ENCODE measurements at regions not wholly inside any gene's neighbourhood (a gene's known extent, or its start where the extent isn't known, plus 50 kb on each side); places are given as distances from the start of the nearest gene placed in this dataset.

GRCh38 chr12:75699251-75699650 lies 187.8 kb upstream of the KRR1 start:
- Histone ChIP-seq H3K4me2 (ENCODE audit: insufficient read depth, low read length) (no peak overlapping the region), H2AFZ (ENCODE audit: low read depth, low read length) (peak overlapping the region; percentile 86), H3K4me3 (no peak overlapping the region), H3K9me1 (ENCODE audit: control insufficient read depth, insufficient read depth, low read length) (no peaks in the 10 kb centered on the region), H3K4me1 (replicated peaks in 1 of 2; ENCODE audit: control insufficient read depth in 2 of 2, insufficient read depth in 2 of 2, low read length in 2 of 2) (peaks cover 0 to 11% of the 10 kb centered on the region in 2 experiments; a peak in 2 of 5 replicates), H3K27me3 (ENCODE audit: control insufficient read depth in 2 of 2, insufficient read depth in 2 of 2, low read length in 2 of 2) (no peaks in the 10 kb centered on the region), H3K79me2 (ENCODE audit: control insufficient read depth, insufficient read depth, low read length) (no peaks in the 10 kb centered on the region), H4K20me1 (replicated peaks; ENCODE audit: control insufficient read depth, insufficient read depth, low read length) (no peaks in the 10 kb centered on the region), H3K27ac (ENCODE audit: extremely low read depth, low read depth, low read length) (no peak overlapping the region; the same call in 2 of the 3 replicates), H3K36me3 (ENCODE audit: control insufficient read depth, insufficient read depth, low read length) (no peaks in the 10 kb centered on the region), H3K9ac (ENCODE audit: insufficient read depth in 1 of 2, low read depth in 2 of 2, low read length in 2 of 2) (0 out of 4 replicates have a peak overlapping the region, but pooled peaks of 1 of the 2 experiments have one; percentile 21), H3K9me3 (replicated peaks; ENCODE audit: control insufficient read depth, insufficient read depth, low read depth, low read length) (no peaks in the 10 kb centered on the region)
- FAIRE-seq = no peak
- ChIA-PET CTCF (ENCODE audit: low intra/inter-chr PET ratio) (no interaction called here), POLR2A (interaction anchor here (0.7 kb wide), 1 partner anchor 133 kb away, joined by 3 read pairs; no protein-coding TSS in a partner anchor)
- no peak for ATAC-seq
- no peak for TF ChIP-seq ZNF584 (CRISPR knock-in tag; IDR thresholded peaks at IDR 0.05; ENCODE audit: low read depth)
- peak in 1 of 2 experiments; percentile 19 for TF ChIP-seq NCOA2 (IDR thresholded peaks at IDR 0.05; ENCODE audit: partially characterized antibody in 2 of 2)
- intact Hi-C loops (cut with micrococcal nuclease) (no loop called here), in situ Hi-C loops (cut with MboI) (no loop called here)
- no TSS peak for BruUV-seq (replicated peaks)
- DNase-seq (ENCODE audit: extremely low read depth in 1 of 4, low spot score in 3 of 4) = no peak
- WGBS (ENCODE audit: insufficient coverage, low coverage, missing lambda C conversion rate) = 0% methylated on average over 1 of the region's 1 CpG

GRCh38 chr12:75698052-75698451 lies 186.6 kb upstream of the KRR1 start:
- Histone ChIP-seq H4K20me1 (replicated peaks; ENCODE audit: control insufficient read depth, insufficient read depth, low read length) (no peaks in the 10 kb centered on the region), H3K9me3 (replicated peaks; ENCODE audit: control insufficient read depth, insufficient read depth, low read depth, low read length) (no peaks in the 10 kb centered on the region), H3K9ac (ENCODE audit: insufficient read depth in 1 of 2, low read depth in 2 of 2, low read length in 2 of 2) (no peak overlapping the region), H2AFZ (ENCODE audit: low read depth, low read length) (no peak overlapping the region), H3K9me1 (ENCODE audit: control insufficient read depth, insufficient read depth, low read length) (no peaks in the 10 kb centered on the region), H3K4me2 (ENCODE audit: insufficient read depth, low read length) (no peak overlapping the region), H3K79me2 (ENCODE audit: control insufficient read depth, insufficient read depth, low read length) (no peaks in the 10 kb centered on the region), H3K36me3 (ENCODE audit: control insufficient read depth, insufficient read depth, low read length) (no peaks in the 10 kb centered on the region), H3K4me1 (replicated peaks in 1 of 2; ENCODE audit: control insufficient read depth in 2 of 2, insufficient read depth in 2 of 2, low read length in 2 of 2) (peaks cover 0 to 7% of the 10 kb centered on the region in 2 experiments; a peak in 1 of 5 replicates), H3K27me3 (ENCODE audit: control insufficient read depth in 2 of 2, insufficient read depth in 2 of 2, low read length in 2 of 2) (no peaks in the 10 kb centered on the region), H3K4me3 (no peak overlapping the region), H3K27ac (ENCODE audit: extremely low read depth, low read depth, low read length) (no peak overlapping the region)
- 55% methylated on average over 1 of the region's 1 CpG for WGBS (ENCODE audit: insufficient coverage, low coverage, missing lambda C conversion rate)
- FAIRE-seq (no peak), ATAC-seq (peak; percentile 60), DNase-seq (ENCODE audit: extremely low read depth in 1 of 4, low spot score in 3 of 4) (no peak)
- in situ Hi-C loops (cut with MboI) (no loop called here), intact Hi-C loops (cut with micrococcal nuclease) (no loop called here)
- ChIA-PET CTCF (ENCODE audit: low intra/inter-chr PET ratio) (no interaction called here), POLR2A (interaction anchor here (0.5 kb wide), 1 partner anchor 346 kb away, joined by 3 read pairs; no protein-coding TSS in a partner anchor)
- no TSS peak for BruUV-seq (replicated peaks)
- TF ChIP-seq CBFA2T2 (conservative IDR thresholded peaks at IDR 0.05) (no peak), NBN (IDR thresholded peaks at IDR 0.05; ENCODE audit: low read depth) (no peak), GTF3C2 (IDR thresholded peaks at IDR 0.05; ENCODE audit: borderline replicate concordance, extremely low read depth, insufficient read length) (no peak), SNIP1 (IDR thresholded peaks at IDR 0.05; ENCODE audit: low read depth) (no peak), ZNF384 (IDR thresholded peaks at IDR 0.05; ENCODE audit: low read depth, low read length) (no peak), TSC22D4 (tag; IDR thresholded peaks at IDR 0.05) (no peak), KAT8 (IDR thresholded peaks at IDR 0.05; ENCODE audit: low read depth) (no peak), CBX3 (IDR thresholded peaks at IDR 0.05; ENCODE audit: borderline replicate concordance in 1 of 2, low read length in 2 of 2) (no peak), MYC (IDR thresholded peaks at IDR 0.05; ENCODE audit: low read depth, low read length) (no peak), MYC (CRISPR knock-in tag; IDR thresholded peaks at IDR 0.05; ENCODE audit: borderline replicate concordance, low read depth) (no peak), FOXJ2 (tag; IDR thresholded peaks at IDR 0.05) (no peak), ZKSCAN8 (CRISPR knock-in tag; IDR thresholded peaks at IDR 0.05) (no peak), ELF2 (CRISPR knock-in tag; IDR thresholded peaks at IDR 0.05) (no peak), ZNF347 (CRISPR knock-in tag; IDR thresholded peaks at IDR 0.05; ENCODE audit: low read depth) (no peak)
